CD4-positive, alpha-beta T cell treated with Interleukin-2 at 100 ng/mL for 4 hours (primary cell): ENCODE measurements at regions not wholly inside any gene's neighbourhood (a gene's known extent, or its start where the extent isn't known, plus 50 kb on each side); places are given as distances from the start of the nearest gene placed in this dataset.
"Not testable (repeated sequence)": the region's sequence is repeated elsewhere in the genome, so short reads cannot be mapped to it uniquely, and the experiment has no call there.

ENCODE experiments used
- DNase-seq: peaks from one replicate; pipeline ENCODE4 v3.0.0-alpha.2; 2020; ENCODE audit warnings: low spot score

DNA sequence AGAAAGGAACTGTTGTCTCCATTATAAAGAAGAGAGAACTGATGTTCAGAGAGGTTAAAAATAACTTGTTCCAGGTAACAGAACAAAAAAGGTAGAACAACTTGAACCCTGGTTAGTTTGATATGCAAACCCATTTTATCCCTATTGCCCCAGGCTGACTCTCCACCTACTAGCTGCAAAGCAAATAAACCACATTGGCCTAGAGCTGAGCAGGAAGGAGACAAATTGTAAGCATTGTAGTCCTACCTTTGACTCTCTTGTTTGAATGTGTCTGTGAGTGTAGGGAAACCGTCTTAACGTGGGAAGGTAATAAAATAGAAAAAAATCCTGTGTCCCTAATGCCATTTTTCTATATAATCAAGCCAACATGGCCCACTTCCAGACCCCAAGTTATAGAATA lies 126.4 kb downstream of the CCER1 start:
- no peak for DNase-seq

GRCh38 chr12:90827567-90827966 lies 127.4 kb downstream of the CCER1 start:
- no peak for DNase-seq

GRCh38 chr12:90826036-90826435 lies 128.9 kb downstream of the CCER1 start:
- no peak for DNase-seq

DNA sequence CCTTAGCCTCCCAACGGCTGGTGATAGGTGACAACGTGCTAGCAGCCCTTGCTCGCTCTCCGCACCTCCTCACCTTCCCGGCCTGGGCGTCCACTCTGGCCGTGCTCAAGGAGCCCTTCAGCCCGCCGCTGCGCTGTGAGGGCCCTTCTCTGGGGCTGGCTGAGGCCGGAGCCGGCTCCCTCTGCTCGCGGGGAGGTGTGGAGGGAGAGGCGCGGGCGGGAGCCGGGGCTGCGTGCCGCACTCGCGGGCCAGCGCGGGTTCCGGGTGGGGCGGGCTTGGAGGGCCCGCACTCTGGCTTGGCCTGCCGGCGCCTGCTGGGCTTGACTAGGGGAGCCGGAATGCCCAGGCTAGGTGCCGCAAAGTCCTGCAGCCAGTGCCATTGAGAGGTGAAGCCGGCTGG lies 131.1 kb downstream of the CCER1 start:
- DNase-seq, result no peak

GRCh38 chr12:90819709-90820108 lies 135.3 kb downstream of the CCER1 start:
- no peak for DNase-seq

DNA sequence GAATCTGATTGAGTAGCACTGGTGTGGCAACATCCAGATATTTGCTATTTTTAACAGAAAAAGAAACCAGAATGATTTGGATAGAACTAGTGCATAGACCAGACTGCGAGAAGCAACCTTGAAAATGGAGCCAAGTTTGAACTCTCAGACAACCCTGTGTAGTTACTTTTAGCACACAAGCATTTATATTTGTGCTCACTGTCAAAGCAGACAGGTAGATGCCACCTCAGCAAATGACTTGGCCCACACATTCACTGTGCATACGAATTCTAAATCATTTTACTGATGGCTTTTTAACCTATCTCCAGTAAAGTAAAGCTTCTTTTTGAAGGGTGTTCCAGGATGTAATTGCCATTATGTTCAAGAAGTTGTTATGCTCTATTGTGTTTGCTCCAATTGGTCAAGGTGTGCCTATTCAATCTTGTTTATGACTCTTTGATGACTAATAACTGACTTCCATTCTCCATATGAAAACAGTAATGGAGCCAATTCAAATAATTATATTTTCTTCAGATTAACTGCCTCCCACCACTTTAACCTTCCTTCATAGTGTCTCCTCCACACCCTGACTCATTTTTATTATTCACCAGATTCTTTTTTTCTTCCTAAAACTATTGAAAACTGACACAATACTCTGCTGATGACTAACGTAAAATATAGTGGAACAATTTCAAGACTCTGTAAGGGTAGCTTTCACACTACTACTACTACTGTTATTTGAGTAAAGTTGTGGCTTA lies 138.5 kb downstream of the CCER1 start:
- DNase-seq, result no peak

DNA sequence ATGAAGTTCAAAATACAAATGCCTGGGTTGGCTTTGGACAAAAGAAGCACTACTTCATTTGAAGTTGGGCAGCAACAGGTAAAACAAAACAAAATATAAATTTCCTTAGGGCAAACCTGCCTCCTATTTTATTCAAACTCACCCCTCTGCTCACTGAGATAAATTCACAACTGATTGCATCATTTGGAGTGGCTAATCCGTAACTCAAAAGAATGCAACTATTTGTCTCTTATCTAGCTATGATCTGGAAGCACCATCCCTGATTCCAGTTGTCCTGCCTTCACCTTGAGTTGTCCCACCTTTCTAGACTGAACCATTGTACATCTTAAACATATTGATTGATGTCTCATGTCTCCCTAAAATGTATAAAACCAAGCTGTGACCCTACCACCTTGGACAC lies 145.0 kb downstream of the CCER1 start:
- no peak for DNase-seq

- DNase-seq, result no peak
Observed at GRCh38 chr12:90808568-90808967, 146.4 kb downstream of the CCER1 start.

- DNase-seq, result no peak
Observed at GRCh38 chr12:90802727-90803126, 152.2 kb downstream of the CCER1 start.

DNA sequence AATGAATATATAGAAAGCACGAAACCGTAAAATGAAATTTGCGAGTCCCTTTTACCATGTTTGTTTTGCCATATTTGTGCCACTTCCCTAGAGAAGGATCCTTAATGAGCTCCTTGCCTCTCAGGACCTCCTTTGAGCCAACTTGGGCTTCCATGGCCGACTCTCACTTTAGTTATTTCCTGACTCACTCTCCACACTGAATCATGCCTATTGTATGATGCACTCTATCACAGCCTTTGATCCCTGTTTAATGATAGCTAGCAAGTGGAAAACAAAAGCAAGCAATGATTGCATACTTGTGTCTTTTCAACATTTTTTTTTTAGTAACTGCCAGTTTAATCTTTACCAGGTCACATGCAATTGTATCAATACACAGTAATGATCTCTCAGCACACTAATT lies 153.2 kb downstream of the CCER1 start:
- DNase-seq, result no peak

DNA sequence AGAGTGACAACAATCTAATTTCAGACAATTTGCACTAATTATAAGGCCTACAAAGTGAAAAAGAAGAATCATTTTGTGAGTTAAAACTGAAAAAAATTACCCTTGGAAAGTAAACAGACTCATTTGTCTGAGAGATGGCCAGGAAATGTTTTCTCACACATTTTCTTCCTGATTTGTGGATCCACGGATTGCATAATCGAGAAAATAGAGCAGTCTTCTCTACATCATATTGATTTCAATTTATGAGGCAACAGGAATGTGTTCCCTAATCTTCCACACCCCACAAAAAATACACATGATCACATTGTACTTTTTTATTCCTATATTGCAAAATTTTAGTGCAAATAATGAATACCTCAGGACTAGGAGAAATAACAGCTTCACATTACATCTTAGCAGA lies 160.8 kb downstream of the CCER1 start:
- no peak for DNase-seq

- DNase-seq, result not testable (repeated sequence)
Observed at GRCh38 chr12:90792718-90793117, 162.3 kb downstream of the CCER1 start.

DNA sequence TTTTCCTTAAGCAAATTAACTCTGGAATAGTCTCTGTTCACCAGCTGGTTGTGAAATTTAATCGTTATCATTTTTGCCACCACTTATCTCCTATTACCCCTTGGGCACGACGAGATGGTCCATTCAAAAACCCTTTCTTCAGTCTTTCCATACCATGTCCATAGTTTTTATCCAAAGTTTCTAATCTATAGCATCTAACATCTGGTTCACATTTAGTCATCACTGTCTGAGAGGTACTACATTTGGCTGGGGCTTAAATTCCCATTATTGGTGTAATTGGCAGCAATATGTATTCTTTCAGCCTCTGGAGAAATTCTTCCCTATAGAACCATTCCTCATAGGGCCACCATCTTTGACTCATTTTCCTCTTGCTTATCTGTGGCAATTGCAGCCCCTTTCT lies 163.5 kb downstream of the CCER1 start:
- DNase-seq, result no peak

- no peak for DNase-seq
Observed at GRCh38 chr12:90790747-90791146, 164.2 kb downstream of the CCER1 start.

- DNase-seq, result no peak
Observed at GRCh38 chr12:90773491-90773890, 181.5 kb downstream of the CCER1 start.

DNA sequence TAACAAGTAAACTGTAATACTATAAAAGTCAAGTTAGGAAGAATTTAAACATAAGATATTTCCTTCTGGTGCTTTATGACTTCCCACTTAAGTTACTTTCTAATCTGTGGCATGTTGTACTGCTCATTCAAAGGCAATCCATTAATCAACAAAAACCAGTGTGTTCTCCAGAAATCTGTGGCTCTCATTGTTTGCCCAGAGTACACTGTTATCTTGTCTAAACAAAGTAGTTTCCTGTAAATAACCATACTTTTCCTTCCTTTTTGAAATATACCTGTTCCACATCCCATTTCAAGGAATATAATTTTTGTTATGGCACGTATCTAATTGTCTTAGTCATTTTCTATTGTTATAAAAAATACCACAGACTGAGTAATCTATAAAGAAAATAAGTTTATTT lies 184.1 kb downstream of the CCER1 start:
- DNase-seq, result no peak

DNA sequence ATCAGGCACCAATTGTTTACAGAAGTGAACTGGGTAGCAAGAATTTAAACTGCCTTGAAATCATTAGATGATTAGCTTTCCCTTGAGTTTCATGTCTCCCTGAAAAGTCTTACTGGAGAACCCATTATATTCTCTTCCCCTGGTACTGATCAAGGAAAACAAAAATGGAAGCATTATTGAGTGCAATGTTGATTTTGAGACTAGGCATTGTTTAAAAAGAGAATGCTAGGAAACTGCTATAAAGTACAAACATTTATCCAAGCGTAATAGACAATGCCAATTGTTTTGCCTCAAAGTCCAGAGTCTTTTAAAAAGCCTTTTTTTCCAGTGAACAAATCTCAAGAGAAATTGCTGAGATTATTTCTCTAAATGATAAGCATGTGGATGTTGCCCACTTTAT lies 197.0 kb downstream of the CCER1 start:
- no peak for DNase-seq

DNA sequence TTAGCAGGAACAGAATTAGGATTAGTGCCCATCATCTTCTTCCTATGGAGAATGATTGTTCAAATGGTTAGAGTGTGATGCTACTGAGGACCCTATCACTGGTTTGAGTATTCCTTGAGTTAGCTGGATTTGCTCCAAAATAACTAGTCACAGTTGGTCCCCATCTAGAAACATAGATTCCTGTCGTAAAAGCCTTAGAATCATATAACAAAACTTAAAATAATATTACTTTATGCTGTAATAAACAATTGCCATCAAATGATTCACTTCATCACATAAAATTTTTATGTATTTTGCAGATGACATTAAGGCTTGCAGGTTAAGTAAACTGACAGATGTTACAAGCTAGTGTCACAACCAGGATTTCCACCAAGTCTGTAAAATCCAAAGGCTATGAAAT lies 209.8 kb downstream of the CCER1 start:
- no peak for DNase-seq

DNA sequence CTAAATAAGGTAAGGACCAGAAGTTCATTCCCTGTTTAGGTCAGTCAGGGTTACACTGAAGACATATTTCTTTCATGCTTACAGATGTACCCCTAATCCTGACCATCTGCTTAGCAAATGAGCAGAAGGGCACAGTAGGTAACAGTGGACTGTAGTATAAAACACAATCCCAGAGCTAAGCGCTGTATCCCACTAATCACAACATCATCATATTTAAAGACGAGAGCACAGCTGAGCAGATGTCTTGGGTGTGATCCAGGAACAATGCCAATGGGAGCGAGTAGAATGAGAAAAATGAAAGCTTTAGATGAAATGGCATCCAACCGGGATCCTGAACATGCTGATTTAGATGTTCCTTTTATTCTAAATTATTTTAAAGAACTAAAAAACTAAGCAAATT lies 213.4 kb downstream of the CCER1 start:
- DNase-seq, result no peak

GRCh38 chr12:90729736-90730135 lies 225.2 kb downstream of the CCER1 start:
- DNase-seq, result no peak

DNA sequence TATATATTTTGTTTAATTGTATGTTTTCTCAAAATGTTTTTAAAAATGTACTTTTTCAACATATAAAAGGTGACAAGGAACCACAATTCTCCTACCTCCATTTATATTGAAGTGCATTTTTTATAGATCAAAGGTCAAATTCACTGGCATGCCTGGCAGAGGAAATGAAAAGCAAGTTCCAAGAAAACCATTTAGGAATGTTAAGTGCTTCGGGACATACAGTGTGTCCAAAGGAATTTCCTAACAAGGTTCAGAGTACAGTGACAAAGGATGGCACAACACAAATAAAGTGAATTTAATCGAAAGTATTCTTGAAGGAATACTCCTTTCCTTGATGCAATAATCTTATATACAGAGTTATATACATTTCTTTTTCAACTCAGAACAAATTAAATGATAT lies 242.3 kb downstream of the CCER1 start:
- no peak for DNase-seq

DNA sequence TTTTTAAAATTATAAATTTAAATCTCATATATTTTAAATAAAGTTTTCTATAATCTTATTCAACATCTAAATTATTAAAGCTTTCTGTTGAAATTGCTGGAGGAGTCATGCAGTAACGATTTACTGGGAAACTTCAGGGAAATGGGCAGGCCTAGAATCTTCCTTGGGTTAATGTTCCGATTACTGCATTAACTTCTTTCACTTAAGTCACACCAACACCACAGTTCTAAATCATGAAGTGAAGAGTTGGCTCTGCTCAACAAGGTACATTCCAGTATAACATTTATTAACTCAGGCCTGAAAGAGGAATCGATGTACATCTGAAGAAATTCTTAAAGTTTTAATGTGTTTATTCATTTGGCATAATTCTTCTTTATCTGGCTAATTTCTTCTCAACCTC lies 244.3 kb downstream of the CCER1 start:
- DNase-seq, result no peak

- DNase-seq, result no peak
Observed at GRCh38 chr12:90706036-90706435, 248.9 kb downstream of the CCER1 start.

DNA sequence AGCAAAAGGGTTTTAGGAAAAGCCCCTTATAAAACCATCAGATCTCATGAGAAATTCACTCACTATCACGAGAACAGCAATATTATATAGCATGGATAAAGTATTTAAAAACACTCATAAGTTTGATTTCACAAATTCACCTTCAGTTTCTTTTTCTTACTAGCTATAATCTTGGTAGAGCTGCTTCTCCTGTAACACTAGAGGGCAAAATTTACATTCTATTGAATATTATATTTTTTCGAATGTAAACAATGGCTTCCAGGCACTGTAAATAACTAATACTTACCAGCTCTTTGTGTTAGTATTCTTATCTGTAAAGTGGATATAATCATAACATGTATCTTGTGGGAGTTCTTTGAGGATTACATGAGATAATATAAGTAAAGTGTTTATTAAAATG lies 259.6 kb downstream of the CCER1 start:
- no peak for DNase-seq

DNA sequence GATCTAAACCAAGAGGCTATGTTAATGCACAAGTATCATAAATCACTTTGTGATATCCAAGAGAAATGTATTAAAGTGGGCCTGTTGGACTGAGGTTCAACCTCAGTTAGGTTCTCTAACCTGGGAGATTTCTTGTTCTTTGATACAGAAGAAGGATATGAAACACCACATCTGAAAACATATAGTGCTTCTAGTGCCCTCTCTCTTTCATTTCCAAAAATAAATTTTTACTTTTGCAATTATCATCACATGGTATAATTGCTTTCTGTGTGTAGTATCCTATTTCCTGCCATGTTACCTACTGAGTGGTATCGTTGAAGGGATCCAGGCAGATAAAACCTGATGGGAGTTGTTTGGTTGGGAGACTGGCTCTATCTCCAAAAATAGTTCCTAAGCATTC lies 264.9 kb downstream of the CCER1 start:
- no peak for DNase-seq
